GM23338 (cell line): ENCODE measurements at regions not wholly inside any gene's neighbourhood (a gene's known extent, or its start where the extent isn't known, plus 50 kb on each side); places are given as distances from the start of the nearest gene placed in this dataset.

Experiments used
- ATAC-seq: fragments of 200-7000 bp; cut with Tn5 transposase; 3 replicates; pipeline ENCODE4 v1.9.1; 2020
- DNase-seq: peaks from one replicate; pipeline ENCODE4 v3.0.0-alpha.2; 2015; ENCODE audit warnings: low spot score
- H2AFZ ChIP-seq: fragments of 200-600 bp; sonication (generic); 2 replicates; pipeline ENCODE4 v1.8.0; 2016; ENCODE audit warnings: antibody characterized with exemption, mild to moderate bottlenecking, moderate library complexity
- H3F3A ChIP-seq: fragments of 200-600 bp; sonication (generic); replicated peaks from 2 replicates; pipeline ENCODE4 v1.8.0; 2017; ENCODE audit warnings: antibody characterized with exemption, mixed run types, low read depth
- H3K27ac ChIP-seq: fragments of 200-600 bp; sonication (generic); 2 replicates; pipeline ENCODE4 v1.6.1; 2016; ENCODE audit warnings: low read depth
- H3K27me3 ChIP-seq: fragments of 200-600 bp; sonication (generic); 2 replicates; pipeline ENCODE4 v1.8.0; 2016; ENCODE audit warnings: mild to moderate bottlenecking, mixed run types, moderate library complexity; ENCODE audit not compliant: insufficient read depth
- H3K36me3 ChIP-seq: fragments of 200-600 bp; sonication (generic); 2 replicates; pipeline ENCODE4 v1.8.0; 2016; ENCODE audit warnings: mild to moderate bottlenecking; ENCODE audit not compliant: insufficient read depth
- H3K4me1 ChIP-seq: fragments of 200-600 bp; sonication (generic); 2 replicates; pipeline ENCODE4 v1.8.0; 2016; ENCODE audit warnings: mild to moderate bottlenecking, moderate library complexity; ENCODE audit not compliant: insufficient read depth
- H3K4me2 ChIP-seq: fragments of 200-600 bp; sonication (generic); 2 replicates; pipeline ENCODE4 v1.7.1; 2017; ENCODE audit warnings: mixed run types
- H3K4me3 ChIP-seq: fragments of 200-600 bp; sonication (generic); 2 replicates; pipeline ENCODE4 v1.6.1; 2016; ENCODE audit warnings: mixed run types
- H3K79me2 ChIP-seq: fragments of 200-600 bp; sonication (generic); replicated peaks from 2 replicates; pipeline ENCODE4 v1.8.0; 2017; ENCODE audit warnings: mild to moderate bottlenecking; ENCODE audit not compliant: insufficient read depth
- H3K9me2 ChIP-seq: fragments of 200-600 bp; sonication (generic); 2 replicates; pipeline ENCODE4 v1.8.0; 2017; ENCODE audit not compliant: insufficient read depth
- H4K20me1 ChIP-seq: fragments of 200-600 bp; sonication (generic); replicated peaks from 2 replicates; pipeline ENCODE4 v1.8.0; 2017; ENCODE audit warnings: mild to moderate bottlenecking; ENCODE audit not compliant: insufficient read depth
- H3K27ac Mint-ChIP-seq: 2 replicates; pipeline ENCODE4 v1.8.0; 2020; ENCODE audit warnings: inconsistent platforms, mild to moderate bottlenecking, moderate library complexity, mixed read lengths
- H3K27me3 Mint-ChIP-seq: 3 replicates; pipeline ENCODE4 v1.8.0; 2022; ENCODE audit warnings: low read depth, mild to moderate bottlenecking, moderate library complexity, mixed read lengths, inconsistent platforms; ENCODE audit not compliant: insufficient read depth, poor library complexity
- H3K36me3 Mint-ChIP-seq: 3 replicates; pipeline ENCODE4 v1.8.0; 2021; ENCODE audit warnings: low read depth, mild to moderate bottlenecking, inconsistent platforms, moderate library complexity, mixed read lengths
- H3K4me1 Mint-ChIP-seq: 3 replicates; pipeline ENCODE4 v1.8.0; 2020; ENCODE audit warnings: mild to moderate bottlenecking, inconsistent platforms, mixed read lengths
- H3K4me3 Mint-ChIP-seq: 3 replicates; pipeline ENCODE4 v1.8.0; 2021; ENCODE audit warnings: moderate library complexity, mild to moderate bottlenecking, inconsistent platforms, mixed read lengths
- H3K9me3 Mint-ChIP-seq: 3 replicates; pipeline ENCODE4 v1.8.0; 2020; ENCODE audit warnings: moderate library complexity, mild to moderate bottlenecking, inconsistent platforms, mixed read lengths
- CTCF ChIP-seq, 2 experiments: fragments of 200-600 bp in 1 of 2; sonication (generic) in 1 of 2; conservative IDR thresholded peaks; 2 replicates each; pipeline versions ENCODE4 v1.5.1 to v1.6.1; 2016 to 2017; ENCODE audit warnings: antibody characterized with exemption in 2 of 2, low read depth in 2 of 2, mild to moderate bottlenecking in 2 of 2, moderate library complexity in 1 of 2
- ETS1 ChIP-seq: IDR thresholded peaks from 2 replicates; pipeline ENCODE4 v1.6.1; 2016; ENCODE audit warnings: antibody characterized with exemption
- JUNB ChIP-seq: IDR thresholded peaks from one replicate; pipeline ENCODE4 v1.6.1; 2016; ENCODE audit warnings: antibody characterized with exemption; ENCODE audit not compliant: unreplicated experiment
- REST ChIP-seq: IDR thresholded peaks from one replicate; pipeline ENCODE4 v1.6.1; 2018; ENCODE audit warnings: antibody characterized with exemption; ENCODE audit not compliant: unreplicated experiment
- ZNF114 ChIP-seq: fragments of 250-450 bp; sonication (Bioruptor Pico); IDR thresholded peaks from 2 replicates; pipeline ENCODE4 v1.5.0; 2020; ENCODE audit warnings: mild to moderate bottlenecking, moderate library complexity

- H3K27me3 Mint-ChIP-seq = no peaks in the 10 kb centered on the region
- no peak overlapping the region for H3K4me2 ChIP-seq
- H3K9me2 ChIP-seq = no peaks in the 10 kb centered on the region
- no peaks in the 10 kb centered on the region for H3K79me2 ChIP-seq
- H3K36me3 Mint-ChIP-seq = no peaks in the 10 kb centered on the region
- no peaks in the 10 kb centered on the region for H3K4me1 Mint-ChIP-seq
- H3K27ac ChIP-seq = no peak overlapping the region
- TF ChIP-seq JUNB (no peak), CTCF (conservative IDR thresholded peaks at IDR 0.05; ENCODE audit: low read depth in 2 of 2) (no peak), ZNF114 (no peak), ETS1 (no peak)
- no peak overlapping the region for H2AFZ ChIP-seq
- ATAC-seq (no peak), DNase-seq (no peak)
- H3K4me3 ChIP-seq = no peak overlapping the region
- no peak overlapping the region for H3K27ac Mint-ChIP-seq
- no peaks in the 10 kb centered on the region for H3K27me3 ChIP-seq
- H3K36me3 ChIP-seq = no peaks in the 10 kb centered on the region
- H3F3A ChIP-seq = no peaks in the 10 kb centered on the region
- no peak overlapping the region for H3K4me3 Mint-ChIP-seq
- H4K20me1 ChIP-seq = no peaks in the 10 kb centered on the region
- H3K4me1 ChIP-seq = no peaks in the 10 kb centered on the region
- no peaks in the 10 kb centered on the region for H3K9me3 Mint-ChIP-seq
These were observed 1140.9 kb downstream of the GATA3 start for GRCh38 chr10:9195385-9195784.

- no peaks in the 10 kb centered on the region for H3K27me3 Mint-ChIP-seq
- Histone ChIP-seq H3K4me1 (no peaks in the 10 kb centered on the region), H3K27me3 (no peaks in the 10 kb centered on the region), H2AFZ (no peak overlapping the region), H3K27ac (no peak overlapping the region), H3K79me2 (no peaks in the 10 kb centered on the region), H3F3A (no peaks in the 10 kb centered on the region), H3K36me3 (no peaks in the 10 kb centered on the region), H3K4me3 (no peak overlapping the region), H3K9me2 (no peaks in the 10 kb centered on the region), H4K20me1 (no peaks in the 10 kb centered on the region), H3K4me2 (no peak overlapping the region)
- DNase-seq (no peak), ATAC-seq (no peak)
- H3K4me1 Mint-ChIP-seq = no peaks in the 10 kb centered on the region
- no peak for TF ChIP-seq REST
- H3K27ac Mint-ChIP-seq = no peak overlapping the region
- no peaks in the 10 kb centered on the region for H3K36me3 Mint-ChIP-seq
- no peaks in the 10 kb centered on the region for H3K9me3 Mint-ChIP-seq
- H3K4me3 Mint-ChIP-seq = no peak overlapping the region
These were observed 1144.1 kb downstream of the GATA3 start for GRCh38 chr10:9198611-9199010.
